Ammon's horn (tissue), 1 donor: ENCODE measurements at regions not wholly inside any gene's neighbourhood (a gene's known extent, or its start where the extent isn't known, plus 50 kb on each side); places are given as distances from the start of the nearest gene placed in this dataset.
A peak's percentile ranks its signal among the peaks of the same experiment; 100 is the strongest.

Source experiments
- DNase-seq: peaks from one replicate; pipeline ENCODE4 v3.0.0-alpha.2; 2016; ENCODE audit warnings: low spot score

GRCh38 chr9:23314247-23314646, 511.8 kb downstream of the ELAVL2 start:
- DNase-seq: no peak

- DNase-seq: no peak
Observed at GRCh38 chr9:23319092-23319491, 506.9 kb downstream of the ELAVL2 start.

GRCh38 chr9:23321049-23321448, 505.0 kb downstream of the ELAVL2 start:
- DNase-seq: no peak

- no peak for DNase-seq
Observed at GRCh38 chr9:23322392-23322791, 503.6 kb downstream of the ELAVL2 start.

GRCh38 chr9:23324511-23324910, 501.5 kb downstream of the ELAVL2 start:
- no peak for DNase-seq

- DNase-seq: no peak
Observed at GRCh38 chr9:23326597-23326996, 499.4 kb downstream of the ELAVL2 start.

GRCh38 chr9:23341346-23341745, 484.7 kb downstream of the ELAVL2 start:
- no peak for DNase-seq

GRCh38 chr9:23342291-23342690, 483.7 kb downstream of the ELAVL2 start:
- peak; percentile 38 for DNase-seq

- DNase-seq: no peak
Observed at GRCh38 chr9:23343226-23343625, 482.8 kb downstream of the ELAVL2 start.

- no peak for DNase-seq
Observed at GRCh38 chr9:23361096-23361495, 464.9 kb downstream of the ELAVL2 start.

GRCh38 chr9:23372703-23373102, 453.3 kb downstream of the ELAVL2 start:
- DNase-seq: no peak

GRCh38 chr9:23375511-23375910, 450.5 kb downstream of the ELAVL2 start:
- no peak for DNase-seq

- no peak for DNase-seq
Observed at GRCh38 chr9:23379842-23380241, 446.2 kb downstream of the ELAVL2 start.

GRCh38 chr9:23380821-23381220, 445.2 kb downstream of the ELAVL2 start:
- DNase-seq: no peak

- no peak for DNase-seq
Observed at GRCh38 chr9:23382418-23382817, 443.6 kb downstream of the ELAVL2 start.

- no peak for DNase-seq
Observed at GRCh38 chr9:23394189-23394588, 431.9 kb downstream of the ELAVL2 start.

GRCh38 chr9:23408874-23409273, 417.2 kb downstream of the ELAVL2 start:
- DNase-seq: no peak

GRCh38 chr9:23412046-23412445, 414.0 kb downstream of the ELAVL2 start:
- DNase-seq: no peak

GRCh38 chr9:23412458-23412857, 413.6 kb downstream of the ELAVL2 start:
- peak; percentile 55 for DNase-seq

- DNase-seq: no peak
Observed at GRCh38 chr9:23413541-23413940, 412.5 kb downstream of the ELAVL2 start.

GRCh38 chr9:23423999-23424398, 402.0 kb downstream of the ELAVL2 start:
- DNase-seq: no peak

- DNase-seq: no peak
Observed at GRCh38 chr9:23426144-23426543, 399.9 kb downstream of the ELAVL2 start.

GRCh38 chr9:23431459-23431858, 394.6 kb downstream of the ELAVL2 start:
- DNase-seq: no peak

- no peak for DNase-seq
Observed at GRCh38 chr9:23434654-23435053, 391.4 kb downstream of the ELAVL2 start.

- no peak for DNase-seq
Observed at GRCh38 chr9:23438299-23438907, 387.6 kb downstream of the ELAVL2 start.
